OCI-LY1 (cell line): ENCODE measurements at regions not wholly inside any gene's neighbourhood (a gene's known extent, or its start where the extent isn't known, plus 50 kb on each side); places are given as distances from the start of the nearest gene placed in this dataset.

Source experiments
- H2AFZ ChIP-seq: fragments of 200-600 bp; sonication (generic), shearing (Covaris generic); 2 replicates; pipeline ENCODE4 v1.6.0; 2014; ENCODE audit warnings: antibody characterized with exemption, mild to moderate bottlenecking, low read length
- H3F3A ChIP-seq: fragments of 200-600 bp; sonication (generic), shearing (Covaris generic); 2 replicates; pipeline ENCODE4 v1.6.0; 2014; ENCODE audit warnings: mild to moderate bottlenecking, antibody characterized with exemption, low read length, moderate library complexity; ENCODE audit not compliant: insufficient read depth
- H3K27ac ChIP-seq: fragments of 200-600 bp; sonication (generic); 2 replicates; pipeline ENCODE4 v1.5.1; 2014; ENCODE audit warnings: low read length, mixed run types, mild to moderate bottlenecking, low read depth; ENCODE audit not compliant: poor library complexity, severe bottlenecking
- H3K27me3 ChIP-seq: fragments of 200-600 bp; sonication (generic); 2 replicates; pipeline ENCODE4 v1.6.0; 2014; ENCODE audit warnings: antibody characterized with exemption, mild to moderate bottlenecking, low read length, moderate library complexity; ENCODE audit not compliant: insufficient read depth
- H3K36me3 ChIP-seq: fragments of 200-600 bp; sonication (generic); 2 replicates; pipeline ENCODE4 v1.6.1; 2014; ENCODE audit warnings: mild to moderate bottlenecking, antibody characterized with exemption, low read length, moderate library complexity, mixed read lengths; ENCODE audit not compliant: insufficient read depth
- H3K4me1 ChIP-seq: fragments of 200-600 bp; sonication (generic); 2 replicates; pipeline ENCODE4 v1.5.1; 2014; ENCODE audit warnings: mild to moderate bottlenecking, low read length, moderate library complexity; ENCODE audit not compliant: insufficient read depth, severe bottlenecking
- H3K4me2 ChIP-seq: fragments of 200-600 bp; sonication (generic), shearing (Covaris generic); 2 replicates; pipeline ENCODE4 v1.6.1; 2014; ENCODE audit warnings: low read length
- H3K4me3 ChIP-seq: fragments of 200-600 bp; sonication (generic); 2 replicates; pipeline ENCODE4 v1.5.1; 2014; ENCODE audit warnings: low read length, low read depth, mild to moderate bottlenecking, mixed read lengths; ENCODE audit not compliant: poor library complexity, severe bottlenecking
- H3K79me2 ChIP-seq: fragments of 200-600 bp; shearing (Covaris generic); 2 replicates; pipeline ENCODE4 v1.6.1; 2016; ENCODE audit warnings: mixed run types, low read length, mixed read lengths; ENCODE audit not compliant: insufficient read depth
- H3K9ac ChIP-seq: fragments of 200-600 bp; sonication (generic), shearing (Covaris generic); 2 replicates; pipeline ENCODE4 v1.6.1; 2014; ENCODE audit warnings: mild to moderate bottlenecking, low read length, mixed read lengths
- H3K9me2 ChIP-seq: fragments of 200-600 bp; sonication (generic), shearing (Covaris generic); 2 replicates; pipeline ENCODE4 v1.6.1; 2014; ENCODE audit warnings: low read depth, mild to moderate bottlenecking, low read length, mixed read lengths
- H3K9me3 ChIP-seq: fragments of 200-600 bp; shearing (Covaris generic); 2 replicates; pipeline ENCODE4 v1.6.1; 2014; ENCODE audit warnings: low read length, mixed read lengths
- H4K20me1 ChIP-seq: fragments of 200-600 bp; sonication (generic), shearing (Covaris generic); 2 replicates; pipeline ENCODE4 v1.6.0; 2016; ENCODE audit warnings: mild to moderate bottlenecking, low read length; ENCODE audit not compliant: insufficient read depth
- EZH2 ChIP-seq: fragments of 200-600 bp; sonication (generic), shearing (Covaris generic); IDR thresholded peaks from 2 replicates; pipeline ENCODE4 v1.8.0; 2017; ENCODE audit warnings: borderline replicate concordance, mixed run types, mild to moderate bottlenecking, antibody characterized with exemption, low read length, moderate library complexity, mixed read lengths
- TF ChIP-seq, protein P1 (sequence below): fragments of 200-600 bp; sonication (generic), shearing (Covaris generic); IDR thresholded peaks from 2 replicates; pipeline ENCODE4 v1.5.1; 2017; ENCODE audit warnings: mild to moderate bottlenecking, antibody characterized with exemption, low read length, moderate library complexity, mixed read lengths

DNA sequence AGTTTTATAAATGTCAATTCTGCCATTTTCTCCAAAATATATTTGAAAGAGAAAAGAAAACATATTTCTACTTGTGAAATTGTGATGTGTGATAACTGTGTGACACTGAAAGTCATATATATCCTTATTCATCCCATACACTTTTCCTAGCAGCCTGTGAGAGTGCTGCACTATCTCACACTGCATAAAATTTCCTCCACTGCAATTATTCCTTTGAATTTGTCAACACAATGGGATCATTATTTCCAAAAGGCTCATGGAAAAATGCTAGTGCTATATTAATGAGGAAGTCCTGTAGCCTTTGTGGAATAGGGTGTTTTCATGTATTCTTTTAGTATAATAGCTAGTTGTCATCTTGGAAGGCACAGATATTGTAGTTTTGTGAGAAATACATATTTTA is 504.1 kb downstream of the RPL10L start:
- Histone ChIP-seq H3K27me3 (no peaks in the 10 kb centered on the region), H3K9ac (no peak overlapping the region), H3K36me3 (no peaks in the 10 kb centered on the region), H3K79me2 (no peaks in the 10 kb centered on the region), H3K4me3 (no peak overlapping the region), H2AFZ (no peak overlapping the region), H3K27ac (no peak overlapping the region), H4K20me1 (no peaks in the 10 kb centered on the region), H3K9me3 (no peaks in the 10 kb centered on the region), H3K4me2 (no peak overlapping the region), H3F3A (no peaks in the 10 kb centered on the region), H3K4me1 (no peaks in the 10 kb centered on the region), H3K9me2 (no peaks in the 10 kb centered on the region)
- TF ChIP-seq EZH2: no peak
- TF ChIP-seq, protein P1, sequence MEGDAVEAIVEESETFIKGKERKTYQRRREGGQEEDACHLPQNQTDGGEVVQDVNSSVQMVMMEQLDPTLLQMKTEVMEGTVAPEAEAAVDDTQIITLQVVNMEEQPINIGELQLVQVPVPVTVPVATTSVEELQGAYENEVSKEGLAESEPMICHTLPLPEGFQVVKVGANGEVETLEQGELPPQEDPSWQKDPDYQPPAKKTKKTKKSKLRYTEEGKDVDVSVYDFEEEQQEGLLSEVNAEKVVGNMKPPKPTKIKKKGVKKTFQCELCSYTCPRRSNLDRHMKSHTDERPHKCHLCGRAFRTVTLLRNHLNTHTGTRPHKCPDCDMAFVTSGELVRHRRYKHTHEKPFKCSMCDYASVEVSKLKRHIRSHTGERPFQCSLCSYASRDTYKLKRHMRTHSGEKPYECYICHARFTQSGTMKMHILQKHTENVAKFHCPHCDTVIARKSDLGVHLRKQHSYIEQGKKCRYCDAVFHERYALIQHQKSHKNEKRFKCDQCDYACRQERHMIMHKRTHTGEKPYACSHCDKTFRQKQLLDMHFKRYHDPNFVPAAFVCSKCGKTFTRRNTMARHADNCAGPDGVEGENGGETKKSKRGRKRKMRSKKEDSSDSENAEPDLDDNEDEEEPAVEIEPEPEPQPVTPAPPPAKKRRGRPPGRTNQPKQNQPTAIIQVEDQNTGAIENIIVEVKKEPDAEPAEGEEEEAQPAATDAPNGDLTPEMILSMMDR: no peak

GRCh38 chr14:46147024-46147423 is 504.6 kb downstream of the RPL10L start:
- H3K4me3 ChIP-seq: no peak overlapping the region

DNA sequence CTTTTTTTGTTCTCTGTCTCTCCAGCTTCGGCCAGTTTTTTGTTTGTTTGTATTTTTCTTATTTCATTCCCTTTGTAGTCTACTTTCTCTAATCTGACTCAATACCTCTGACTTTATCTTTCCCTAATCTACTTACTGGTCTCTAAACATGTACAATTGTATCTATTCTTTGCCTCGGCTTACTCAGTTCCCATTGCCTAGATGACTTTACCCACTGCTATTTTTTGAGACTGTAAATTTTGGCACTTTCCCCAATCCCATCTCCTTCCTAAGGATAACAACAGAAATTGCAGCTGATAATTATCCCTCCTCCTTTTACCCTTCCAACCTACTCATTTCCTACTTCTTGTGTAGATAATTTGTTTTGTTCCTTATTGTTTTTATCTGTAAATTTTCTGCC is 511.1 kb downstream of the RPL10L start:
- no peaks in the 10 kb centered on the region for H3K4me1 ChIP-seq
- H3K9me2 ChIP-seq: no peaks in the 10 kb centered on the region
- no peak overlapping the region for H3K4me3 ChIP-seq
- H3K79me2 ChIP-seq: no peaks in the 10 kb centered on the region
- no peak overlapping the region for H3K4me2 ChIP-seq
- H3K27me3 ChIP-seq: no peaks in the 10 kb centered on the region
- H3K27ac ChIP-seq: no peak overlapping the region
- no peaks in the 10 kb centered on the region for H4K20me1 ChIP-seq
- H3K9me3 ChIP-seq: no peaks in the 10 kb centered on the region
- no peak for TF ChIP-seq EZH2
- TF ChIP-seq, protein P1: no peak
- no peak overlapping the region for H2AFZ ChIP-seq
- H3K9ac ChIP-seq: no peak overlapping the region
- no peaks in the 10 kb centered on the region for H3F3A ChIP-seq
- H3K36me3 ChIP-seq: no peaks in the 10 kb centered on the region

More at GRCh38 chr14:46147024-46147423, 504.6 kb downstream of the RPL10L start:
- Histone ChIP-seq H3K9me3 (no peaks in the 10 kb centered on the region), H3K27ac (no peak overlapping the region), H3K9ac (no peak overlapping the region), H2AFZ (no peak overlapping the region), H3K27me3 (no peaks in the 10 kb centered on the region), H3K9me2 (no peaks in the 10 kb centered on the region), H3K4me1 (no peaks in the 10 kb centered on the region), H3K79me2 (no peaks in the 10 kb centered on the region), H3F3A (no peaks in the 10 kb centered on the region), H4K20me1 (no peaks in the 10 kb centered on the region), H3K4me2 (no peak overlapping the region), H3K36me3 (no peaks in the 10 kb centered on the region)
- TF ChIP-seq EZH2: no peak
- TF ChIP-seq, protein P1: no peak
